Spleen (tissue), 7 donors: ENCODE measurements at regions not wholly inside any gene's neighbourhood (a gene's known extent, or its start where the extent isn't known, plus 50 kb on each side); places are given as distances from the start of the nearest gene placed in this dataset.
"Not testable (repeated sequence)": the region's sequence is repeated elsewhere in the genome, so short reads cannot be mapped to it uniquely, and the experiment has no call there.

Source experiments
- POLR2A ChIP-seq, 3 donors: fragments of 450-650 bp; IDR thresholded peaks; one replicate each; pipeline ENCODE4 v1.5.1; 2017; ENCODE audit warnings: antibody characterized with exemption in 3 of 3, mild to moderate bottlenecking in 1 of 3
- POLR2AphosphoS5 ChIP-seq, 3 donors: sonication (generic); formaldehyde crosslinking; IDR thresholded peaks; one replicate each; pipeline ENCODE4 v1.5.1; 2017; ENCODE audit warnings: antibody characterized with exemption in 3 of 3
- TF ChIP-seq, protein P1 (sequence below), 11 experiments: fragments of 200-600 bp in 7 of 11; fragments of 450-650 bp in 4 of 11; sonication (generic) in 4 of 11; IDR thresholded peaks in 8 of 11; conservative IDR thresholded peaks in 3 of 11; 1 replicate in 7 of 11; 2 replicates in 4 of 11; pipeline versions ENCODE4 v1.4.0 to v1.8.0; 2016 to 2021; ENCODE audit warnings: antibody characterized with exemption in 11 of 11, inconsistent platforms in 4 of 11, mild to moderate bottlenecking in 1 of 11
- donor health status: DM: no; HTN: no; CAD: no; lungs with moderate emphysema.
- donor health status: DM: no; HTN: no; CAD: no.
- donor health status: DM: no; HTN: no; CAD: no.

DNA sequence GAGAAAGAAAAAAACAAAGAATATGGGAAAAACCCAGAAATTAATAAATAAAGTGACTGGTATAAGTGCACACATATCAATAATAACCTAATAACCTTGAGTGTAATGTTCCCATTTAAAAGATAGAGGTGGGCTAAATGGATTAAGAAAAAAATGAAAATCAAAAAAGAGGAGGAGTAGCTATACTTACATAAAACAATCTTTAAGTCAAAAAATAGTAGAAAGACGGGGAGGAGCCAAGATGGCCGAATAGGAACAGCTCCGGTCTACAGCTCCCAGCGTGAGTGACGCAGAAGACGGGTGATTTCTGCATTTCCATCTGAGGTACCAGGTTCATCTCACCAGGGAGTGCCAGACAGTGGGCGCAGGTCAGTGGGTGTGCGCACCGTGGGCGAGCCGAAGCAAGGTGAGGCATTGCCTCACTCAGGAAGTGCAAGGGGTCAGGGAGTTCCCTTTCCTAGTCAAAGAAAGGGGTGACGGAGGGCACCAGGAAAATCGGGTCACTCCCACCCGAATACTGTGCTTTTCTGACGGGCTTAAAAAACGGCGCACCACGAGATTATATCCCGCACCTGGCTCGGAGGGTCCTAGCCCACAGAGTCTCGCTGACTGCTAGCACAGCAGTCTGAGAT lies 279.0 kb downstream of the RPAP3 start:
- not testable (repeated sequence) for TF ChIP-seq POLR2A, POLR2AphosphoS5 (IDR thresholded peaks at IDR 0.05)
- TF ChIP-seq, protein P1, sequence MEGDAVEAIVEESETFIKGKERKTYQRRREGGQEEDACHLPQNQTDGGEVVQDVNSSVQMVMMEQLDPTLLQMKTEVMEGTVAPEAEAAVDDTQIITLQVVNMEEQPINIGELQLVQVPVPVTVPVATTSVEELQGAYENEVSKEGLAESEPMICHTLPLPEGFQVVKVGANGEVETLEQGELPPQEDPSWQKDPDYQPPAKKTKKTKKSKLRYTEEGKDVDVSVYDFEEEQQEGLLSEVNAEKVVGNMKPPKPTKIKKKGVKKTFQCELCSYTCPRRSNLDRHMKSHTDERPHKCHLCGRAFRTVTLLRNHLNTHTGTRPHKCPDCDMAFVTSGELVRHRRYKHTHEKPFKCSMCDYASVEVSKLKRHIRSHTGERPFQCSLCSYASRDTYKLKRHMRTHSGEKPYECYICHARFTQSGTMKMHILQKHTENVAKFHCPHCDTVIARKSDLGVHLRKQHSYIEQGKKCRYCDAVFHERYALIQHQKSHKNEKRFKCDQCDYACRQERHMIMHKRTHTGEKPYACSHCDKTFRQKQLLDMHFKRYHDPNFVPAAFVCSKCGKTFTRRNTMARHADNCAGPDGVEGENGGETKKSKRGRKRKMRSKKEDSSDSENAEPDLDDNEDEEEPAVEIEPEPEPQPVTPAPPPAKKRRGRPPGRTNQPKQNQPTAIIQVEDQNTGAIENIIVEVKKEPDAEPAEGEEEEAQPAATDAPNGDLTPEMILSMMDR (IDR thresholded peaks at IDR 0.05 in 8 of 11, conservative IDR thresholded peaks at IDR 0.05 in 3 of 11): not testable (repeated sequence)
